Prostate gland (tissue), 2 donors: ENCODE measurements at regions not wholly inside any gene's neighbourhood (a gene's known extent, or its start where the extent isn't known, plus 50 kb on each side); places are given as distances from the start of the nearest gene placed in this dataset.

Experiments
- DNase-seq: peaks from one replicate; pipeline ENCODE4 v3.0.0-alpha.2; 2019; ENCODE audit warnings: low spot score
- H3K27ac ChIP-seq, 2 donors: fragments of 200-600 bp; sonication (generic); 2 replicates each; pipeline ENCODE4 v1.5.1; 2017 to 2019
- H3K27me3 ChIP-seq: fragments of 200-600 bp; sonication (generic); replicated peaks from 2 replicates; pipeline ENCODE4 v1.5.1; 2019; ENCODE audit not compliant: insufficient read depth
- H3K36me3 ChIP-seq, 2 donors: fragments of 200-600 bp; sonication (generic); 1 replicate in 1 of 2; 2 replicates in 1 of 2; pipeline versions ENCODE4 v1.5.1 to v1.8.1; 2017 to 2019
- H3K4me1 ChIP-seq: fragments of 200-600 bp; sonication (generic); replicated peaks from 2 replicates; pipeline ENCODE4 v1.5.1; 2019
- H3K4me3 ChIP-seq, 2 donors: fragments of 200-600 bp; sonication (generic); 2 replicates each; pipeline ENCODE4 v1.5.1; 2017 to 2019
- H3K9me3 ChIP-seq: fragments of 200-600 bp; sonication (generic); 2 replicates; pipeline ENCODE4 v1.5.1; 2017
- CTCF ChIP-seq, 4 experiments: fragments of 200-600 bp in 2 of 4; fragments of 450-650 bp in 2 of 4; sonication (generic) in 2 of 4; IDR thresholded peaks; 1 replicate in 3 of 4; 2 replicates in 1 of 4; pipeline ENCODE4 v1.5.1; 2016 to 2019; ENCODE audit warnings: antibody characterized with exemption in 4 of 4, mild to moderate bottlenecking in 2 of 4, moderate library complexity in 2 of 4
- POLR2A ChIP-seq: fragments of 450-650 bp; IDR thresholded peaks from one replicate; pipeline ENCODE4 v1.6.1; 2016; ENCODE audit warnings: antibody characterized with exemption, mild to moderate bottlenecking
- POLR2AphosphoS5 ChIP-seq: sonication (generic); formaldehyde crosslinking; IDR thresholded peaks from one replicate; pipeline ENCODE4 v1.6.1; 2017; ENCODE audit warnings: antibody characterized with exemption
- WGBS: methylation state at CpG from one replicate; pipeline ENCODE4 v1.1.5; 2018; 5-methylcytosine and 5-hydroxymethylcytosine counted together
- intact Hi-C: fragments of 100-400 bp; cut with DNase I; formaldehyde crosslinking; loops from one replicate; pipeline ENCODE4 v1.14.2; 2022

DNA sequence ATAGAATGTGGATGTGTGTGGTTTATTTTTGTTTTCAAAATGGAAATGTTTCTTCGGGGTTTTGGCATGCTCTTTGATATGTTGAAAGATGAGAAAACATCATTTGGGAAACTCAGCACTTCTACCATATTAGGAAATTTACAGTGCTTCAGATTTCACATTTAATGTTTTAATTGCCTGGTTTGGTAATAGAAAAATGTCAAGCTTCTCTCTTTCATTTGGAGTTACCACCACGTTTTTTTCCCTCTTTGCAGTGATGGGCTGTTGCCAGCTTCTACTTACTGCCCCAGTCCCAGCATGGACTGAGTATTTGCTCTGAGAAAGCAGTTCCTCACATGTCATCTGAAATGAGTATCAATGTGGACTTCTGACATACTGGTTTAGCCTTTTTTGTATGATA lies 267.7 kb downstream of the PRL start:
- Histone ChIP-seq H3K4me1 (no peaks in the 10 kb centered on the region), H3K27me3 (no peaks in the 10 kb centered on the region), H3K9me3 (no peaks in the 10 kb centered on the region), H3K27ac (peak overlapping the region in 1 of 2 donors; percentile 55), H3K4me3 (no peak overlapping the region), H3K36me3 (no peaks in the 10 kb centered on the region)
- DNase-seq, result no peak
- 9% methylated on average over 2 of the region's 2 CpGs for WGBS
- intact Hi-C loops, result no loop called here
- TF ChIP-seq POLR2A (no peak), POLR2AphosphoS5 (no peak), CTCF (IDR thresholded peaks at IDR 0.05) (no peak)

- H3K27ac ChIP-seq, result no peak overlapping the region
- TF ChIP-seq CTCF (IDR thresholded peaks at IDR 0.05) (no peak), POLR2AphosphoS5 (no peak), POLR2A (no peak)
- H3K36me3 ChIP-seq, result no peaks in the 10 kb centered on the region
- H3K4me3 ChIP-seq, result no peak overlapping the region
- intact Hi-C loops, result no loop called here
- WGBS, result 73% methylated on average over 6 of the region's 6 CpGs
- no peak for DNase-seq
- H3K4me1 ChIP-seq, result no peaks in the 10 kb centered on the region
- H3K27me3 ChIP-seq, result no peaks in the 10 kb centered on the region
- H3K9me3 ChIP-seq, result no peaks in the 10 kb centered on the region
These were observed 265.9 kb downstream of the PRL start for GRCh38 chr6:22030730-22031619.

DNA sequence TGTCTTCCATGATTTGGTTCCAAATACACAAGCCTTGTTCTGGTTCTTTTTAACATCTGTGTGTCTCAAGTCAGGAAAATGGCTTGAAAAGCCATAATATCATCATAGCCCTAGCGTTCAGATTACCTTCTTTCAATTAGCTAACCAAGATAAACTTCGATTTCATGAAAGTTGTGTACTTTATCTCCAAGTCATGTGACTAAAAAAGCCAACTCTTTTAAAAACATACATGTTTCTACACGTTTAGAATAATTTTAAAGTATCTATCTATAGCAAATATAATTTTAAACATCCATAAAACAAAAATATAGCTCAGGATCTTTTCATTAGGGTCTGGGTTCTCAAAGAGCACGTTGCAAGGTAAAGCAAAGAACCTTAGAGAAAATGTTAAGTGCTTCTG lies 261.1 kb downstream of the PRL start:
- no peaks in the 10 kb centered on the region for H3K9me3 ChIP-seq
- H3K27me3 ChIP-seq, result no peaks in the 10 kb centered on the region
- H3K36me3 ChIP-seq, result no peaks in the 10 kb centered on the region
- no peaks in the 10 kb centered on the region for H3K4me1 ChIP-seq
- WGBS, result 54% methylated on average over 4 of the region's 4 CpGs
- no peak overlapping the region for H3K27ac ChIP-seq
- intact Hi-C loops, result no loop called here
- no peak overlapping the region for H3K4me3 ChIP-seq
- no peak for TF ChIP-seq POLR2AphosphoS5
- TF ChIP-seq POLR2A, result no peak
- no peak for TF ChIP-seq CTCF (IDR thresholded peaks at IDR 0.05)
- DNase-seq, result no peak

DNA sequence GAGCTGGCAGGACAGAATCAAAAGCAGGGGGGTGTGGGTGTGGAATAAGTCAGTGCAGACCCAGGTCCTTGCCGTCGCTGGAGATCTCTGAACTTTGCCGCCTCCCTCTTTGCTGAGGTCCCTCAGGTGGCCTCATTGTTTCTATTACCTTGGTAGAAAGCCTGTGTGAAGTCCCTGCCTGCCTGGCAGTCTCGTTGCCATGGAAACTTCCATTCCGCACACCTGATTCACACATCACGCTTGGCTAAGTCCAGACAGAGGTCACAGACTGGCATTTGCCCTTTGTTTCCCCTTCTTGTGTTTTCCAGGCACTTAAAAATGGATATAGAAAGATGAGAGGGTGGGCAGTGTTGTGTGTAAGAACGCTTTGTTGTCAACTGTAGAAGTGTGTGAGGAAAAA lies 260.6 kb downstream of the PRL start:
- no peaks in the 10 kb centered on the region for H3K36me3 ChIP-seq
- no peaks in the 10 kb centered on the region for H3K4me1 ChIP-seq
- H3K4me3 ChIP-seq, result no peak overlapping the region
- intact Hi-C loops, result no loop called here
- DNase-seq, result no peak
- no peak overlapping the region for H3K27ac ChIP-seq
- no peaks in the 10 kb centered on the region for H3K27me3 ChIP-seq
- WGBS, result 38% methylated on average over 7 of the region's 7 CpGs
- no peaks in the 10 kb centered on the region for H3K9me3 ChIP-seq
- TF ChIP-seq POLR2AphosphoS5, result no peak
- TF ChIP-seq POLR2A, result no peak
- TF ChIP-seq CTCF (IDR thresholded peaks at IDR 0.05), result no peak

- no peak overlapping the region for H3K4me3 ChIP-seq
- H3K36me3 ChIP-seq, result no peaks in the 10 kb centered on the region
- H3K9me3 ChIP-seq, result no peaks in the 10 kb centered on the region
- H3K27me3 ChIP-seq, result no peaks in the 10 kb centered on the region
- H3K27ac ChIP-seq, result no peak overlapping the region
- intact Hi-C loops, result no loop called here
- 67% methylated on average over 3 of the region's 3 CpGs for WGBS
- no peaks in the 10 kb centered on the region for H3K4me1 ChIP-seq
- no peak for DNase-seq
- no peak for TF ChIP-seq CTCF (IDR thresholded peaks at IDR 0.05)
- TF ChIP-seq POLR2A, result no peak
- TF ChIP-seq POLR2AphosphoS5, result no peak
These were observed 260.1 kb downstream of the PRL start for GRCh38 chr6:22036699-22037098.
